Osteoblast (primary cell): ENCODE measurements at regions not wholly inside any gene's neighbourhood (a gene's known extent, or its start where the extent isn't known, plus 50 kb on each side); places are given as distances from the start of the nearest gene placed in this dataset.

ENCODE experiments used
- DNase-seq: peaks from one replicate; pipeline ENCODE4 v3.0.0; 2011; ENCODE audit warnings: low spot score, mixed read lengths; ENCODE audit not compliant: insufficient read length; ENCODE audit errors: missing footprints
- H2AFZ ChIP-seq: 2 replicates; pipeline ENCODE4 v1.6.0; 2011; ENCODE audit warnings: mild to moderate bottlenecking, low read length
- H3K27ac ChIP-seq: 2 replicates; pipeline ENCODE4 v1.5.1; 2011; ENCODE audit warnings: mild to moderate bottlenecking, low read depth, low read length, moderate library complexity
- H3K27me3 ChIP-seq: 2 replicates; pipeline ENCODE4 v1.6.0; 2012; ENCODE audit warnings: mild to moderate bottlenecking, control low read depth, inconsistent platforms, low read length, moderate library complexity; ENCODE audit not compliant: insufficient read depth
- H3K36me3 ChIP-seq: 2 replicates; pipeline ENCODE4 v1.5.1; 2011; ENCODE audit warnings: mild to moderate bottlenecking, low read length, control low read depth, moderate library complexity; ENCODE audit not compliant: insufficient read depth
- H3K4me1 ChIP-seq: 2 replicates; pipeline ENCODE4 v1.5.1; 2011; ENCODE audit warnings: mild to moderate bottlenecking, low read length, control low read depth, moderate library complexity; ENCODE audit not compliant: insufficient read depth
- H3K4me2 ChIP-seq: 2 replicates; pipeline ENCODE4 v1.6.0; 2011; ENCODE audit warnings: mild to moderate bottlenecking, low read length; ENCODE audit not compliant: insufficient read depth
- H3K4me3 ChIP-seq: fragments of 200-600 bp; sonication (generic); 3 replicates; pipeline ENCODE4 v1.5.1; 2012; ENCODE audit warnings: mild to moderate bottlenecking, low read length, inconsistent platforms; ENCODE audit not compliant: insufficient read depth
- H3K79me2 ChIP-seq: 2 replicates; pipeline ENCODE4 v1.6.0; 2012; ENCODE audit warnings: mild to moderate bottlenecking, low read length, control low read depth, inconsistent platforms; ENCODE audit not compliant: insufficient read depth
- H3K9me3 ChIP-seq: 2 replicates; pipeline ENCODE4 v1.5.1; 2011; ENCODE audit warnings: low read depth, low read length, control low read depth
- H4K20me1 ChIP-seq: 2 replicates; pipeline ENCODE4 v1.6.0; 2012; ENCODE audit warnings: mild to moderate bottlenecking, low read length, control low read depth; ENCODE audit not compliant: insufficient read depth
- TF ChIP-seq, protein P1 (sequence below): IDR thresholded peaks from 2 replicates; pipeline ENCODE4 v1.5.1; 2011; ENCODE audit warnings: mild to moderate bottlenecking, low read depth, low read length, moderate library complexity; ENCODE audit errors: extremely low read depth

DNA sequence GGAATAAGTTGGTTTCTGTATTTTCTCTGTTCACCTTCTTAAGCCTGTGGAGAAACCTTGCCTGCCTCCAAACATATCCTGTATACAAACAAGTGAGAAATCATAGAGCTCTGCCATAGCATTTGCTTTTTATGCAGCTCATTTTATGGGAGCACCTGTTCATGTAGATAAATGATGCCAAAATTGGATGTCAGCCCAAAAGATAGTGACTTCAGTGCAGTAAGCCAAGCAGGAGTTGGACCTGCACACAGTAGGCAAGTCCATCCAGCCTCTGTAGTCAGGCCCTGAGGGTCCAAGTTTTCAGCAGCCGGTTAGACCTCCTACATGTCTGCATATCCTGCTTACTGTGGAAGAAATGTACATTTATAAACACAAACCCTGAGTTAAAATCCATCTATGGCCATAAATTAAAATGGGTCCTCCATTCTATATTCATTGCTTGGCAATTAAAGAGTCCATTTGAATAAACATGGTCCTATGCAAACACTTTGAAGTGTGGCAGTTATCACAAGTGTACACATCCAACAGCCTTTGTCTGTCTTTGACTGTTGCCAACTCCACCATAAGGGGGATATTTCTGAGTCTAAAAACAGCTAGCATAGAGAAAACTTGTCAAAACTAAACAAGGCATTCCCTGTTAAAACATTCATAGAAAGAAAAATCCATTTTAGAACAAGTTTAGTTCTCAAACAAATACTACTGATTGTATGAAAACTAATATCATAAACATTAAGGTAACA is 847.8 kb downstream of the RPS29 start:
- no peaks in the 10 kb centered on the region for H4K20me1 ChIP-seq
- no peak overlapping the region for H2AFZ ChIP-seq
- H3K4me1 ChIP-seq: no peaks in the 10 kb centered on the region
- H3K4me3 ChIP-seq: no peak overlapping the region
- no peak overlapping the region for H3K4me2 ChIP-seq
- no peaks in the 10 kb centered on the region for H3K9me3 ChIP-seq
- H3K27ac ChIP-seq: no peak overlapping the region
- no peaks in the 10 kb centered on the region for H3K36me3 ChIP-seq
- H3K79me2 ChIP-seq: no peaks in the 10 kb centered on the region
- TF ChIP-seq, protein P1, sequence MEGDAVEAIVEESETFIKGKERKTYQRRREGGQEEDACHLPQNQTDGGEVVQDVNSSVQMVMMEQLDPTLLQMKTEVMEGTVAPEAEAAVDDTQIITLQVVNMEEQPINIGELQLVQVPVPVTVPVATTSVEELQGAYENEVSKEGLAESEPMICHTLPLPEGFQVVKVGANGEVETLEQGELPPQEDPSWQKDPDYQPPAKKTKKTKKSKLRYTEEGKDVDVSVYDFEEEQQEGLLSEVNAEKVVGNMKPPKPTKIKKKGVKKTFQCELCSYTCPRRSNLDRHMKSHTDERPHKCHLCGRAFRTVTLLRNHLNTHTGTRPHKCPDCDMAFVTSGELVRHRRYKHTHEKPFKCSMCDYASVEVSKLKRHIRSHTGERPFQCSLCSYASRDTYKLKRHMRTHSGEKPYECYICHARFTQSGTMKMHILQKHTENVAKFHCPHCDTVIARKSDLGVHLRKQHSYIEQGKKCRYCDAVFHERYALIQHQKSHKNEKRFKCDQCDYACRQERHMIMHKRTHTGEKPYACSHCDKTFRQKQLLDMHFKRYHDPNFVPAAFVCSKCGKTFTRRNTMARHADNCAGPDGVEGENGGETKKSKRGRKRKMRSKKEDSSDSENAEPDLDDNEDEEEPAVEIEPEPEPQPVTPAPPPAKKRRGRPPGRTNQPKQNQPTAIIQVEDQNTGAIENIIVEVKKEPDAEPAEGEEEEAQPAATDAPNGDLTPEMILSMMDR: no peak
- no peak for DNase-seq
- no peaks in the 10 kb centered on the region for H3K27me3 ChIP-seq

- H3K27ac ChIP-seq: no peak overlapping the region
- TF ChIP-seq, protein P1: no peak
- no peak for DNase-seq
Observed at GRCh38 chr14:48735607-48736006, 850.6 kb downstream of the RPS29 start.

DNA sequence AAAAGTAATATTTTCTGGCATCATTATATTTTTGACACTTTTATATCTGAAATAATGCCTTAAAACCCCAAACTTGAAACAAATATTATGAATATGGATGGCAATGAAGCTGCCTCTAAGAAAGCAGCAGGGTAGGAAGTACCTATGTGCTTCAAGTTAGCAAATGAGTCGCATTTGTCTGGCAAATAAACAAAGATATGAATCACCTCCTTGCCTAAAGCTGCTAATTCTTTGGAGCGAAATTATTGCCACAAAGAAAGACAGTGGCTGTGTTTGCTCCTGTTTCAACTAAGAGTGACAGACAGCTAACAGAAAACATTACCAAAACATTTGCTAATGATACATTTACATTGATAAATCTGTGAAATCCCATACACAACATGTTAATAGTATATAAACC is 854.9 kb downstream of the RPS29 start:
- Histone ChIP-seq H3K27me3 (no peaks in the 10 kb centered on the region), H2AFZ (no peak overlapping the region), H3K79me2 (no peaks in the 10 kb centered on the region), H4K20me1 (no peaks in the 10 kb centered on the region), H3K36me3 (no peaks in the 10 kb centered on the region), H3K9me3 (peaks cover 2% of the 10 kb centered on the region), H3K4me3 (no peak overlapping the region), H3K4me1 (no peaks in the 10 kb centered on the region), H3K27ac (no peak overlapping the region), H3K4me2 (no peak overlapping the region)
- TF ChIP-seq, protein P1: no peak
- DNase-seq: no peak

More at GRCh38 chr14:48735607-48736006, 850.6 kb downstream of the RPS29 start:
- H3K36me3 ChIP-seq: no peaks in the 10 kb centered on the region
- H2AFZ ChIP-seq: no peak overlapping the region
- no peak overlapping the region for H3K4me2 ChIP-seq
- H3K9me3 ChIP-seq: no peaks in the 10 kb centered on the region
- no peaks in the 10 kb centered on the region for H4K20me1 ChIP-seq
- H3K4me1 ChIP-seq: no peaks in the 10 kb centered on the region
- H3K79me2 ChIP-seq: no peaks in the 10 kb centered on the region
- H3K27me3 ChIP-seq: no peaks in the 10 kb centered on the region
- no peak overlapping the region for H3K4me3 ChIP-seq

DNA sequence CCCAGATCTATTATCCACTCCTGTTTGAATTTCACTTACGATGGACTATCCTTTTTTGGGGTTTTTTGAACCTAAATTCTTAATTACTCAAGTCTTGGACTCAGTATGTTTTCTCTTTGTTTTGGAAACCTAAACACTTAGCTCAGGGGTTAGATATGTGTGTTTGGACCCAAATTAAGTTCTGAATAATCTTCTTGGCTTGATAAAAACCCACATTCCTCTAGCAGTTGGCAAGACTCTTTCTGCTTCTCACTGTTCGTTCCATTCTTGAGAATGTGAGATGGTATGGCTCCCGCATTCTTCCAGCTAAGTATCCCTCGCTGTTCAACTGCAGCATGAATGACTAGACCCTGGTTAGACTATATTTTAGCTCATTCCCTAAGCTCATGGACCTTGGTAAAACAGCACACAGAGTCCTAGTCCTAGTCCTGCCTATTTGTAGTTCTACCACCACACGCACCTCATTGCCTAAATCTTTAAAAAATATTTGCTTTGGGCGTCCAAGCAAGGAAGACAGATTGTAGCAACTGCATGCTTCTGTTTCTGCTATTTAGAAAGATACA is 860.0 kb downstream of the RPS29 start:
- no peaks in the 10 kb centered on the region for H3K4me1 ChIP-seq
- H3K79me2 ChIP-seq: no peaks in the 10 kb centered on the region
- TF ChIP-seq, protein P1: no peak
- no peak overlapping the region for H2AFZ ChIP-seq
- no peak overlapping the region for H3K4me3 ChIP-seq
- H3K4me2 ChIP-seq: no peak overlapping the region
- no peak overlapping the region for H3K27ac ChIP-seq
- no peaks in the 10 kb centered on the region for H4K20me1 ChIP-seq
- no peak for DNase-seq
- H3K9me3 ChIP-seq: peaks cover 2% of the 10 kb centered on the region
- no peaks in the 10 kb centered on the region for H3K27me3 ChIP-seq
- H3K36me3 ChIP-seq: no peaks in the 10 kb centered on the region
